Activated T-helper 9 cell treated with anti-CD3 and anti-CD28 coated beads, Interleukin-2, amount 50 U/mL, for 16 hours (primary cell): ENCODE measurements at regions not wholly inside any gene's neighbourhood (a gene's known extent, or its start where the extent isn't known, plus 50 kb on each side); places are given as distances from the start of the nearest gene placed in this dataset.

Experiments
- DNase-seq: peaks from one replicate; pipeline ENCODE4 v3.0.0-alpha.2; 2020; ENCODE audit warnings: low read depth

GRCh38 chr18:42185486-42185885, 230.5 kb downstream of the PIK3C3 start:
- DNase-seq, result no peak

- DNase-seq, result no peak
Measured at GRCh38 chr18:42187611-42188380, 232.8 kb downstream of the PIK3C3 start.

- no peak for DNase-seq
Measured at GRCh38 chr18:42190643-42191042, 235.6 kb downstream of the PIK3C3 start.

GRCh38 chr18:42192251-42193248, 237.5 kb downstream of the PIK3C3 start:
- no peak for DNase-seq

GRCh38 chr18:42196651-42197050, 241.6 kb downstream of the PIK3C3 start:
- DNase-seq, result no peak

- no peak for DNase-seq
Measured at GRCh38 chr18:42201137-42201536, 246.1 kb downstream of the PIK3C3 start.

- DNase-seq, result no peak
Measured at GRCh38 chr18:42211201-42211600, 256.2 kb downstream of the PIK3C3 start.

- no peak for DNase-seq
Measured at GRCh38 chr18:42222557-42222956, 267.5 kb downstream of the PIK3C3 start.

GRCh38 chr18:42228581-42228980, 273.5 kb downstream of the PIK3C3 start:
- no peak for DNase-seq

GRCh38 chr18:42229211-42230210, 274.5 kb downstream of the PIK3C3 start:
- DNase-seq, result no peak

- no peak for DNase-seq
Measured at GRCh38 chr18:42230636-42231035, 275.6 kb downstream of the PIK3C3 start.

- no peak for DNase-seq
Measured at GRCh38 chr18:42231284-42231683, 276.2 kb downstream of the PIK3C3 start.

- DNase-seq, result no peak
Measured at GRCh38 chr18:42231796-42232195, 276.8 kb downstream of the PIK3C3 start.

- no peak for DNase-seq
Measured at GRCh38 chr18:42233908-42234307, 278.9 kb downstream of the PIK3C3 start.

GRCh38 chr18:42242758-42243157, 287.7 kb downstream of the PIK3C3 start:
- DNase-seq, result no peak

GRCh38 chr18:42245137-42245536, 290.1 kb downstream of the PIK3C3 start:
- DNase-seq, result no peak

GRCh38 chr18:42255908-42256765, 301.1 kb downstream of the PIK3C3 start:
- DNase-seq, result no peak

- DNase-seq, result no peak
Measured at GRCh38 chr18:42258301-42258965, 303.4 kb downstream of the PIK3C3 start.

- DNase-seq, result no peak
Measured at GRCh38 chr18:42261731-42262130, 306.7 kb downstream of the PIK3C3 start.

- DNase-seq, result no peak
Measured at GRCh38 chr18:42264497-42264896, 309.5 kb downstream of the PIK3C3 start.
